ENCODE measurements at regions not wholly inside any gene's neighbourhood (a gene's known extent, or its start where the extent isn't known, plus 50 kb on each side); places are given as distances from the start of the nearest gene placed in this dataset.

GRCh38 chr15:96867992-96868391 is 537.5 kb downstream of the NR2F2 start (continued):
- TF ChIP-seq, protein P1, sequence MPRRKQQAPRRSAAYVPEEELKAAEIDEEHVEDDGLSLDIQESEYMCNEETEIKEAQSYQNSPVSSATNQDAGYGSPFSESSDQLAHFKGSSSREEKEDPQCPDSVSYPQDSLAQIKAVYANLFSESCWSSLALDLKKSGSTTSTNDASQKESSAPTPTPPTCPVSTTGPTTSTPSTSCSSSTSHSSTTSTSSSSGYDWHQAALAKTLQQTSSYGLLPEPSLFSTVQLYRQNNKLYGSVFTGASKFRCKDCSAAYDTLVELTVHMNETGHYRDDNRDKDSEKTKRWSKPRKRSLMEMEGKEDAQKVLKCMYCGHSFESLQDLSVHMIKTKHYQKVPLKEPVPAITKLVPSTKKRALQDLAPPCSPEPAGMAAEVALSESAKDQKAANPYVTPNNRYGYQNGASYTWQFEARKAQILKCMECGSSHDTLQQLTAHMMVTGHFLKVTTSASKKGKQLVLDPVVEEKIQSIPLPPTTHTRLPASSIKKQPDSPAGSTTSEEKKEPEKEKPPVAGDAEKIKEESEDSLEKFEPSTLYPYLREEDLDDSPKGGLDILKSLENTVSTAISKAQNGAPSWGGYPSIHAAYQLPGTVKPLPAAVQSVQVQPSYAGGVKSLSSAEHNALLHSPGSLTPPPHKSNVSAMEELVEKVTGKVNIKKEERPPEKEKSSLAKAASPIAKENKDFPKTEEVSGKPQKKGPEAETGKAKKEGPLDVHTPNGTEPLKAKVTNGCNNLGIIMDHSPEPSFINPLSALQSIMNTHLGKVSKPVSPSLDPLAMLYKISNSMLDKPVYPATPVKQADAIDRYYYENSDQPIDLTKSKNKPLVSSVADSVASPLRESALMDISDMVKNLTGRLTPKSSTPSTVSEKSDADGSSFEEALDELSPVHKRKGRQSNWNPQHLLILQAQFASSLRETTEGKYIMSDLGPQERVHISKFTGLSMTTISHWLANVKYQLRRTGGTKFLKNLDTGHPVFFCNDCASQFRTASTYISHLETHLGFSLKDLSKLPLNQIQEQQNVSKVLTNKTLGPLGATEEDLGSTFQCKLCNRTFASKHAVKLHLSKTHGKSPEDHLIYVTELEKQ (tag by site-specific recombination; IDR thresholded peaks at IDR 0.05; ENCODE audit: borderline replicate concordance), result no peak
- TF ChIP-seq ZNF561 (tag by site-specific recombination; IDR thresholded peaks at IDR 0.05; ENCODE audit: borderline replicate concordance) (no peak), ZNF510 (tag by site-specific recombination; IDR thresholded peaks at IDR 0.05; ENCODE audit: insufficient replicate concordance) (no peak), ZNF18 (tag by site-specific recombination; IDR thresholded peaks at IDR 0.05) (no peak), ZNF362 (tag by site-specific recombination; IDR thresholded peaks at IDR 0.05) (no peak), ZNF654 (tag by site-specific recombination; IDR thresholded peaks at IDR 0.05; ENCODE audit: low read depth) (no peak), ZNF585B (tag by site-specific recombination; IDR thresholded peaks at IDR 0.05) (no peak), ZNF596 (tag by site-specific recombination; IDR thresholded peaks at IDR 0.05) (no peak)

DNA sequence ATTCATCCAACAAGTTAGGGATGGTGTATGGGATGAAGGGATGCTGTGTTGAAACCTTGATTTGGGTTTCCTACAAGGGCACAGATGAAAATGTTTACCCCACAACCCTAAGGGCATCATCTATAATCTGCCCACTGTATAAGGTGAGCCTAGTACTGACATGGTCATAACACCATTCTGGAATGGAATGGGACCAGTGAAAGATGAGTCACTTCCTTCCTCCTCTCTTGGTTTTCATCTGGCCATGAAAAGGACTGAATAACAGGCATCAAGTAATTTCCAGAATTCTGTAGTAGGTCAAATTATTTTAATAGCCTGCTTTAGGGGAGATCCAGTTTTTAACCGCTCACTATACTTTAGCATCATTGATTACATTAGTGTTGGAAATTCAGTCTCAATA is 538.6 kb downstream of the NR2F2 start:
- CTCF ChIA-PET, result no interaction called here
- TF ChIP-seq ZNF571 (tag by site-specific recombination; IDR thresholded peaks at IDR 0.05) (no peak), ZNF133 (tag by site-specific recombination; IDR thresholded peaks at IDR 0.05) (no peak), ZNF629 (tag by site-specific recombination; IDR thresholded peaks at IDR 0.05) (no peak), ZNF560 (tag by site-specific recombination; IDR thresholded peaks at IDR 0.05; ENCODE audit: borderline replicate concordance) (no peak), ZNF580 (tag by site-specific recombination; IDR thresholded peaks at IDR 0.05) (no peak), SP2 (tag by site-specific recombination; IDR thresholded peaks at IDR 0.05) (no peak), KLF16 (tag by site-specific recombination; IDR thresholded peaks at IDR 0.05) (no peak), ZIC2 (tag by site-specific recombination; IDR thresholded peaks at IDR 0.05) (no peak), ZNF501 (tag by site-specific recombination; IDR thresholded peaks at IDR 0.05) (no peak)
- TF ChIP-seq, protein P2, sequence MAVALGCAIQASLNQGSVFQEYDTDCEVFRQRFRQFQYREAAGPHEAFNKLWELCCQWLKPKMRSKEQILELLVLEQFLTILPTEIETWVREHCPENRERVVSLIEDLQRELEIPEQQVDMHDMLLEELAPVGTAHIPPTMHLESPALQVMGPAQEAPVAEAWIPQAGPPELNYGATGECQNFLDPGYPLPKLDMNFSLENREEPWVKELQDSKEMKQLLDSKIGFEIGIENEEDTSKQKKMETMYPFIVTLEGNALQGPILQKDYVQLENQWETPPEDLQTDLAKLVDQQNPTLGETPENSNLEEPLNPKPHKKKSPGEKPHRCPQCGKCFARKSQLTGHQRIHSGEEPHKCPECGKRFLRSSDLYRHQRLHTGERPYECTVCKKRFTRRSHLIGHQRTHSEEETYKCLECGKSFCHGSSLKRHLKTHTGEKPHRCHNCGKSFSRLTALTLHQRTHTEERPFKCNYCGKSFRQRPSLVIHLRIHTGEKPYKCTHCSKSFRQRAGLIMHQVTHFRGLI (tag by site-specific recombination; IDR thresholded peaks at IDR 0.05), result no peak
- TF ChIP-seq, protein P3, sequence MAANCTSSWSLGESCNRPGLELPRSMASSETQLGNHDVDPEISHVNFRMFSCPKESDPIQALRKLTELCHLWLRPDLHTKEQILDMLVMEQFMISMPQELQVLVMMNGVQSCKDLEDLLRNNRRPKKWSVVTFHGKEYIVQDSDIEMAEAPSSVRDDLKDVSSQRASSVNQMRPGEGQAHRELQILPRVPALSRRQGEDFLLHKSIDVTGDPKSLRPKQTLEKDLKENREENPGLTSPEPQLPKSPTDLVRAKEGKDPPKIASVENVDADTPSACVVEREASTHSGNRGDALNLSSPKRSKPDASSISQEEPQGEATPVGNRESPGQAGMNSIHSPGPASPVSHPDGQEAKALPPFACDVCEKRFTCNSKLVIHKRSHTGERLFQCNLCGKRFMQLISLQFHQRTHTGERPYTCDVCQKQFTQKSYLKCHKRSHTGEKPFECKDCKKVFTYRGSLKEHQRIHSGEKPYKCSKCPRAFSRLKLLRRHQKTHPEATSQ (tag by site-specific recombination; IDR thresholded peaks at IDR 0.05), result no peak
- TF ChIP-seq, protein P4, sequence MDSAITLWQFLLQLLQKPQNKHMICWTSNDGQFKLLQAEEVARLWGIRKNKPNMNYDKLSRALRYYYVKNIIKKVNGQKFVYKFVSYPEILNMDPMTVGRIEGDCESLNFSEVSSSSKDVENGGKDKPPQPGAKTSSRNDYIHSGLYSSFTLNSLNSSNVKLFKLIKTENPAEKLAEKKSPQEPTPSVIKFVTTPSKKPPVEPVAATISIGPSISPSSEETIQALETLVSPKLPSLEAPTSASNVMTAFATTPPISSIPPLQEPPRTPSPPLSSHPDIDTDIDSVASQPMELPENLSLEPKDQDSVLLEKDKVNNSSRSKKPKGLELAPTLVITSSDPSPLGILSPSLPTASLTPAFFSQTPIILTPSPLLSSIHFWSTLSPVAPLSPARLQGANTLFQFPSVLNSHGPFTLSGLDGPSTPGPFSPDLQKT (IDR thresholded peaks at IDR 0.05; ENCODE audit: borderline replicate concordance, low read depth, low read length), result no peak
- TF ChIP-seq, protein P5, sequence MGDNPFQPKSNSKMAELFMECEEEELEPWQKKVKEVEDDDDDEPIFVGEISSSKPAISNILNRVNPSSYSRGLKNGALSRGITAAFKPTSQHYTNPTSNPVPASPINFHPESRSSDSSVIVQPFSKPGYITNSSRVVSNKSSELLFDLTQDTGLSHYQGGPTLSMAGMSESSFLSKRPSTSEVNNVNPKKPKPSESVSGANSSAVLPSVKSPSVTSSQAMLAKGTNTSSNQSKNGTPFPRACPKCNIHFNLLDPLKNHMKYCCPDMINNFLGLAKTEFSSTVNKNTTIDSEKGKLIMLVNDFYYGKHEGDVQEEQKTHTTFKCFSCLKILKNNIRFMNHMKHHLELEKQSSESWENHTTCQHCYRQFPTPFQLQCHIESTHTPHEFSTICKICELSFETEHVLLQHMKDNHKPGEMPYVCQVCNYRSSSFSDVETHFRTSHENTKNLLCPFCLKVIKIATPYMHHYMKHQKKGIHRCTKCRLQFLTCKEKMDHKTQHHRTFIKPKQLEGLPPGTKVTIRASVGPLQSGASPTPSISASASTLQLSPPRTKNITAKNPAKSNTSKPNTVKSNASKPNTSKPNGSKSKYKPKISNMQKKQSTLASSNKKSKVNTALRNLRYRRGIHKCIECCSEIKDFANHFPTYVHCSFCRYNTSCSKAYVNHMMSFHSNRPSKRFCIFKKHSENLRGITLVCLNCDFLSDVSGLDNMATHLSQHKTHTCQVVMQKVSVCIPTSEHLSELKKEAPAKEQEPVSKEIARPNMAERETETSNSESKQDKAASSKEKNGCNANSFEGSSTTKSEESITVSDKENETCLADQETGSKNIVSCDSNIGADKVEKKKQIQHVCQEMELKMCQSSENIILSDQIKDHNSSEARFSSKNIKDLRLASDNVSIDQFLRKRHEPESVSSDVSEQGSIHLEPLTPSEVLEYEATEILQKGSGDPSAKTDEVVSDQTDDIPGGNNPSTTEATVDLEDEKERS (tag by site-specific recombination; IDR thresholded peaks at IDR 0.05), result no peak

More for the DNA sequence above, 538.6 kb downstream of the NR2F2 start:
- Histone ChIP-seq H3K27ac (ENCODE audit: extremely low read depth, low read depth, low read length) (no peak overlapping the region), H3K36me3 (ENCODE audit: control insufficient read depth in 2 of 2, insufficient read depth in 1 of 2, low read length in 2 of 2) (no peaks in the 10 kb centered on the region), H3K9me3 (ENCODE audit: control insufficient read depth, insufficient read depth, low read depth, low read length) (no peaks in the 10 kb centered on the region), H3K4me3 (ENCODE audit: low read depth, low read length) (no peak overlapping the region), H3K4me1 (ENCODE audit: control insufficient read depth, insufficient read depth, low read length) (no peaks in the 10 kb centered on the region)
- POLR2A ChIA-PET, result interaction anchor here (1.0 kb wide), 1 partner anchor 9 kb away, joined by 3 read pairs; no protein-coding TSS in a partner anchor

Data from HEK293 (cell line).